Stimulated activated naive B cell treated with anti-CD40 and anti-IgM and Interleukin-4, amounts not matched to agents 10 μg/mL and 1 μg/mL and 100 μg/mL, for 72 hours (primary cell): ENCODE measurements at regions not wholly inside any gene's neighbourhood (a gene's known extent, or its start where the extent isn't known, plus 50 kb on each side); places are given as distances from the start of the nearest gene placed in this dataset.

Experiments used
- ATAC-seq, 2 donors: fragments of 150-1000 bp; cut with Tn5 transposase; replicated peaks; 2 replicates each; pipeline ENCODE4 v1.10.0; 2021; ENCODE audit warnings: moderate library complexity in 1 of 2
- DNase-seq: peaks from one replicate; pipeline ENCODE4 v3.0.0; 2021
- H3K27ac Mint-ChIP-seq: one replicate; pipeline ENCODE4 v1.8.0; 2022; ENCODE audit warnings: mild to moderate bottlenecking, mixed read lengths
- H3K27me3 Mint-ChIP-seq, 2 donors: one replicate each; pipeline ENCODE4 v1.8.0; 2022; ENCODE audit warnings: mixed read lengths in 2 of 2
- H3K36me3 Mint-ChIP-seq, 2 donors: one replicate each; pipeline ENCODE4 v1.8.0; 2022; ENCODE audit warnings: mixed read lengths in 2 of 2, mild to moderate bottlenecking in 1 of 2
- H3K4me1 Mint-ChIP-seq, 2 donors: one replicate each; pipeline ENCODE4 v1.8.0; 2022; ENCODE audit warnings: mixed read lengths in 2 of 2, mild to moderate bottlenecking in 1 of 2
- H3K4me3 Mint-ChIP-seq, 2 donors: one replicate each; pipeline ENCODE4 v1.8.0; 2022; ENCODE audit warnings: mild to moderate bottlenecking in 2 of 2, mixed read lengths in 2 of 2, moderate library complexity in 1 of 2
- H3K9me3 Mint-ChIP-seq, 2 donors: one replicate each; pipeline ENCODE4 v1.8.0; 2022; ENCODE audit warnings: mixed read lengths in 2 of 2, mild to moderate bottlenecking in 1 of 2

DNA sequence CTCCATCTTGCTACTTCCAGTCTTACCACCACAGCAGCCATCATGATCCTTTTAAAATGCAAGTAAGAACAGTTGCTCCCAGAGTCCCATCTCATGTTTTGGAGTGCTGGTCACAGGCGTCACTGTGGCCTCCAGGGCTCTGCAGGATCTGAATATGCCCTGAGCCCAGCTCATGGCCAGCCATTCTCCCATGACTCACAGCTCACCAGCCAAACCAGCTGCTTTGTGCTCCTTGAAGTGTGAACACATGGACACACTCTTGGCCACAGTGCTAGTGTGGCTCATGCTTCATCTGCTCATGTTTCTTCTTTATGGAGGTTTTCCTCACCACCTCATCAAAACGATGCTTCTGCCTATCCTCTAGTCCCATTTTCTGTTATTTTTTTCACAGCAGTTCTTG lies 466.5 kb downstream of the UQCRFS1 start:
- H3K27me3 Mint-ChIP-seq, result peaks cover 7 to 22% of the 10 kb centered on the region in 2 donors
- H3K4me1 Mint-ChIP-seq, result peaks cover 0 to 11% of the 10 kb centered on the region in 2 donors
- DNase-seq (no peak), ATAC-seq (no peak)
- no peaks in the 10 kb centered on the region for H3K36me3 Mint-ChIP-seq
- no peak overlapping the region for H3K4me3 Mint-ChIP-seq
- no peak overlapping the region for H3K27ac Mint-ChIP-seq
- H3K9me3 Mint-ChIP-seq, result peaks cover 11 to 15% of the 10 kb centered on the region in 2 donors

GRCh38 chr19:28744943-28745342 lies 468.0 kb downstream of the UQCRFS1 start:
- Mint-ChIP-seq H3K9me3 (peaks cover 6 to 10% of the 10 kb centered on the region in 2 donors), H3K27ac (no peak overlapping the region), H3K4me3 (no peak overlapping the region), H3K4me1 (peaks cover 0 to 4% of the 10 kb centered on the region in 2 donors), H3K27me3 (peaks cover 7 to 22% of the 10 kb centered on the region in 2 donors), H3K36me3 (no peaks in the 10 kb centered on the region)
- ATAC-seq, result no peak
- no peak for DNase-seq

DNA sequence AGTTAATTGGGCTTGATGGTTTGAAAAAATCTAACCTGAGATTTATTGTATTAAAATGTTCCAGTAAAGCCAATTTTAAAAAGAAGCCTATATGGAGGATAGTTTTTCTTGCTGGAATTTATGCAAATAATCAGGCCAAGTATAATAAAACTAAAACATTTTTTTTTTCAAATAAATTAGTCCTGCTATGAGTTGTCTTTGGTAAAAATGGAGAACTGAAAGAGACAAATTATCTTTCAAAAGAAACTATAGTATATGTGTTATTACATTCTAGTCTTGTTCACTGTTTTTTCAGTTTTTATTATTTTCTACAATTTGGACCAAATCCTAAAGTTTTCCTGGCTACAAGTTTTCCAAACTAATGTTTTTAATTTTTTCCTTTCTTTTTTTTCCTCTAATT lies 468.9 kb downstream of the UQCRFS1 start:
- peak; percentile 58 to 70 for ATAC-seq
- Mint-ChIP-seq H3K4me3 (no peak overlapping the region), H3K4me1 (peaks cover 0 to 4% of the 10 kb centered on the region in 2 donors), H3K9me3 (peaks cover 1 to 6% of the 10 kb centered on the region in 2 donors), H3K27ac (no peak overlapping the region), H3K36me3 (no peaks in the 10 kb centered on the region), H3K27me3 (peaks cover 10 to 22% of the 10 kb centered on the region in 2 donors)
- no peak for DNase-seq

GRCh38 chr19:28737021-28737895 lies 475.7 kb downstream of the UQCRFS1 start:
- H3K4me3 Mint-ChIP-seq, result no peak overlapping the region
- no peaks in the 10 kb centered on the region for H3K36me3 Mint-ChIP-seq

GRCh38 chr19:28736528-28736927 lies 476.4 kb downstream of the UQCRFS1 start:
- no peak overlapping the region for H3K4me3 Mint-ChIP-seq
- H3K27me3 Mint-ChIP-seq, result peaks cover 4 to 27% of the 10 kb centered on the region in 2 donors
- DNase-seq, result no peak
- H3K36me3 Mint-ChIP-seq, result no peaks in the 10 kb centered on the region
- peaks cover 3 to 6% of the 10 kb centered on the region in 2 donors for H3K4me1 Mint-ChIP-seq
- no peak overlapping the region for H3K27ac Mint-ChIP-seq
- peaks cover 0 to 3% of the 10 kb centered on the region in 2 donors for H3K9me3 Mint-ChIP-seq
- no peak for ATAC-seq

More at GRCh38 chr19:28737021-28737895, 475.7 kb downstream of the UQCRFS1 start:
- H3K4me1 Mint-ChIP-seq, result peaks cover 3 to 6% of the 10 kb centered on the region in 2 donors
- H3K9me3 Mint-ChIP-seq, result peaks cover 0 to 1% of the 10 kb centered on the region in 2 donors
- DNase-seq (no peak), ATAC-seq (peak; percentile 76 to 78)
- no peak overlapping the region for H3K27ac Mint-ChIP-seq
- peaks cover 4 to 27% of the 10 kb centered on the region in 2 donors for H3K27me3 Mint-ChIP-seq

GRCh38 chr19:28731577-28731976 lies 481.4 kb downstream of the UQCRFS1 start:
- peaks cover 0 to 3% of the 10 kb centered on the region in 2 donors for H3K9me3 Mint-ChIP-seq
- peaks cover 24 to 63% of the 10 kb centered on the region in 2 donors for H3K27me3 Mint-ChIP-seq
- DNase-seq, result no peak
- peaks cover 0 to 6% of the 10 kb centered on the region in 2 donors for H3K4me1 Mint-ChIP-seq
- H3K4me3 Mint-ChIP-seq, result no peak overlapping the region
- no peaks in the 10 kb centered on the region for H3K36me3 Mint-ChIP-seq
- no peak overlapping the region for H3K27ac Mint-ChIP-seq
- ATAC-seq, result no peak

DNA sequence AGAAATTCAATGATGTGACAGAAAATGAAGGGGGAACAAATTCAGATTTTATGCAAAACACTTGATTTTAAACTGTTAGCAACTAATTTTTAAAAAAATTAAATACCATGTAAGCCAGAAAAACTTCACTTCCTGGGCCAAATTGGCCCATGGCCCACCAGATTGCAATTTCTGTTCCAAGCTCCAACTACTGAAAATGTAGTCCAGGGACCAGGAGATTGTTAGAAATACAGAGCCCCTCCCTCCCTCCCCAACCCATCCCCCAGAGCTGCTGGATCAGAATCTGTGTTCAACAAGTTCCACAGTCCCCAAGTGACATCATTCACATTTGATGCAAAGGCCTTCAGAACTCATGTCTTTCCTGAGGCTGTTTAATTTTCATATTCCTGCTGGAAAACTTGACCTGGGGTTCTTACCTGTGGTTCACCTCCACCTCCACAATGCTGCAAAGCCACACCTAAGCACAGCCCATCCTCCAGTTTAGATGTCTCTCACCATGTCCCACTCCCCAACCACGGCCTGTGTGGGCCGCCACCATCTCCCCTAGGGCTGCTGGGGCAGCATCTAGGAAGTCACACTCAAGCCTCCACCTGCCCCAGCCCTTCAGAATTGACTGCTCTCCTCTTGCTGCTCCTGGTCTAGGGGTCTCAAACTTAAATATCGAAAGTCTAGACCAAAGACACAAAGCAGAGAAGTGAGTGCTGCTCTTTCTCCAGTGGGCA lies 482.0 kb downstream of the UQCRFS1 start:
- ATAC-seq (no peak), DNase-seq (no peak)
- H3K27ac Mint-ChIP-seq, result no peak overlapping the region
- H3K9me3 Mint-ChIP-seq, result peaks cover 0 to 3% of the 10 kb centered on the region in 2 donors
- H3K4me1 Mint-ChIP-seq, result peaks cover 0 to 7% of the 10 kb centered on the region in 2 donors
- H3K36me3 Mint-ChIP-seq, result no peaks in the 10 kb centered on the region
- no peak overlapping the region for H3K4me3 Mint-ChIP-seq
- H3K27me3 Mint-ChIP-seq, result peaks cover 27 to 63% of the 10 kb centered on the region in 2 donors

DNA sequence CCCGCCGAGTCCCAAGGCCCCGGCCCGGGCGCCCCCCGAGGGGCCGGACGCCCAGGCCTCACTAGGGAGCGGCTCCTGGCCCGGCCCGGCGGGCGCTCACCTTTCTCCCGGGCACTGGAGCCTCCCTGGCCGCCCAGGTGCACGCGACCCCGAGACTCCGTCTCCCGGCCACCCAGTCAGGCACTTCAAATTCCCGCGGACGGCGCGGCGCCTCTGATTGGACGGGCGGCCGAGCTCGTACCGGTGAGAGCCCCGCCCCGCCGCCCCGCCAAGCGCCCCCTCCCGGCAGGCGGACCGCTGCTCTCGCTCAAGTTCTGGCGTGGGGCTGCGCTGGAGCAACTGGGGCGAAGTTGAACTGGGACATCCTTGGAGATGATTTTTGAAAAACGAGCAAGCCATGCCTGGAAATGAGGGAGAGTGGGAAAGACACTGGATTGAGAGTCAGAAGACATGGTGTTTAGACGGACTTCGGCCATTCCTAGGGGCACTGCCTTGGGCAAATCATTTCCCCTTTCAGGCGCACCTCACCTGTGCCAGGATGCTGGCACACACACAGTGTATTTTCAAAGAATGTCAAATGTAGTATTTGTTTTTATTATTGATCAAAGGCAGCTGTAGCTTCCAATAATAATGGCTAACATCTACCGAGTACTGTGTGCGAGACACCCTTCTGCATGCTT lies 485.3 kb downstream of the UQCRFS1 start:
- Mint-ChIP-seq H3K4me1 (peaks cover 0 to 7% of the 10 kb centered on the region in 2 donors), H3K36me3 (no peaks in the 10 kb centered on the region), H3K4me3 (peak overlapping the region in 1 of 2 donors; percentile 10), H3K27me3 (peaks cover 33 to 67% of the 10 kb centered on the region in 2 donors), H3K9me3 (peaks cover 0 to 3% of the 10 kb centered on the region in 2 donors), H3K27ac (no peak overlapping the region)
- DNase-seq (no peak), ATAC-seq (peak in 1 of 2 donors; percentile 44)

DNA sequence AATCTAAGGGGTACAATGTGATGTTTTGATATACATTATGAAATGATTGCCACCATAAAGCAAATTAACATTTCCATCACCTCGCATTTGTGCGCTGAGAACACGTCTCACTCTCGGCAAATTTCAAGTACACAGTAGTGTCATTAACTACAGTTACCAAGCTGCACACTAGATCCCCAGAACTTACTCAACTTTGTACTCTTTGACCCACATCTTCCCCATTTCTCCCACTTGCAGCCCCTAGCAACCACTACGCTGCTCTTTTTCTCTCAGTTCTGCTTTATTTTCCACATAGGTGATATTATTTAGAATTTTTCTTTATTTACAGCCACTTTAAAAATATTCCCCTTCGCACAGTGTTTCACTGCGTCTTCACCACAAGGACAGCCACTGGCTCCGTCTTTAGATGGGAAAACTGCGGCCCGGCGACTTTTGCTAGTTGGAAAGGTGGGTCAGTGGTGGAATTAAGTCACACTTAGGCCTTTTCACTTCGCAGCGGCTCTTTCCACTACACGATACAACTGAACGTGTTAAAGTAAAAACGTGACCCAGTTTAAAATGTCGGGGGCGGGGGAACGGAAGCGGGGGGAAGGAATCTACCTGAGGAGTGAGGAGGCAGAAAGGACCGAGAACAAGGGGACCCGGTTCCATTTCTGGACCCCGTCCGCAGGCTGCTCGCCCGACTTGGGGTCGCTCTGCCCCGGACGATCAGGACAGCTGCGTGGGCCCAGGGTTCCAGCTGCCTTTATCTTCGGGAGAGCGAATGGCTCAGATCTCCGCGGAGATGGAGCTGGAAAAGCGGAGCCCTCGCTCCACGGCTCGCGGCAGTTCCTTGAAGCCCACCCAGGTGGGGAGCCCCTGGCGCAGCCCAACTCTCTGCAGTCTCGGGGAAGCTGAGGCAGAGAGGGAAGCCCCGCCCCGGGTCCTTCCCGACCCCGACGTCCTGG lies 486.1 kb downstream of the UQCRFS1 start:
- H3K27me3 Mint-ChIP-seq, result peaks cover 33 to 65% of the 10 kb centered on the region in 2 donors
- ATAC-seq (peak; percentile 74 to 91), DNase-seq (no peak)
- H3K4me3 Mint-ChIP-seq, result peak overlapping the region in 1 of 2 donors; percentile 45
- peaks cover 0 to 7% of the 10 kb centered on the region in 2 donors for H3K4me1 Mint-ChIP-seq
- H3K27ac Mint-ChIP-seq, result no peak overlapping the region
- peaks cover 0 to 2% of the 10 kb centered on the region in 2 donors for H3K9me3 Mint-ChIP-seq
- H3K36me3 Mint-ChIP-seq, result no peaks in the 10 kb centered on the region

DNA sequence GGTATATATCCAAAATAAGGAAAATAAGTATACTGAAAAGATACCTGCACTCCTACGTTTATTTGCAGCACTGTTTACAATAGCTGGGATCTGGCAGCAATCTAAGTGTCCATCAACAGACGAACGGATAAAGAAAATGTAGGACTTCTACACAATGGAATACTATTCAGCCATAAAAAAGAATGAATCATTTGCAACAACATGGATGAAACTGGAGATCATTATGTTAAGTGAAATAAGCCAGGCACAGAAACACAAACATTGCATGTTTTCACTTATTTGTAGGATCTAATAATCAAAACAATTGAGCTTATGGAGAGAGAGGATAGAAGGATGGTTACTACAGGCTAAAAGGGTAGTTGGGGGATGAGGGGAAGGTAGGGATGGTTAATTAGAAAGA lies 494.0 kb downstream of the UQCRFS1 start:
- Mint-ChIP-seq H3K9me3 (peaks cover 0 to 2% of the 10 kb centered on the region in 2 donors), H3K36me3 (no peaks in the 10 kb centered on the region), H3K4me1 (no peaks in the 10 kb centered on the region), H3K27ac (no peak overlapping the region), H3K27me3 (peaks cover 4 to 29% of the 10 kb centered on the region in 2 donors), H3K4me3 (no peak overlapping the region)
- no peak for DNase-seq
- ATAC-seq, result no peak

- Mint-ChIP-seq H3K27me3 (peaks cover 0 to 21% of the 10 kb centered on the region in 2 donors), H3K4me1 (no peaks in the 10 kb centered on the region), H3K27ac (no peak overlapping the region), H3K36me3 (no peaks in the 10 kb centered on the region), H3K4me3 (no peak overlapping the region), H3K9me3 (peaks cover 0 to 2% of the 10 kb centered on the region in 2 donors)
- DNase-seq (no peak), ATAC-seq (no peak)
Observed at GRCh38 chr19:28715157-28715556, 497.8 kb downstream of the UQCRFS1 start.

DNA sequence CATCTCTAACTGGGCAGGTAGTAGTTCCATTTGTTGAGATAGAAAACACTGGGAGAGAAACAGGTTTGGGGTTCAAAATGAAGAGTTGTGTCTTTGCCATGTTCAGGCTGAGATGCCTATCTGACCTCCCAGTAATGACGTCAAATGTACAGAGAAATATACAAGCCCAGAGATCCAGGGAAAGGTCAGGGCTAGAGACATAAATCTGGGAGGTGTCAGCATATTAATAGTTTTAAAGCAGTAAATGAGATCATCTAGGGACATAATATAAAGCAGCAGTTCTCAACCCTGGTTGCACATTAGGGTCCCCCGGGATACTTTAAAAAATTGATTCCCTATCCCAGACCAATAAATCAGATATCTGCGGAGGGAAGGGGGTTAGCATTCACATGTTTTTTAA lies 501.5 kb downstream of the UQCRFS1 start:
- no peaks in the 10 kb centered on the region for H3K36me3 Mint-ChIP-seq
- DNase-seq, result no peak
- no peaks in the 10 kb centered on the region for H3K9me3 Mint-ChIP-seq
- peaks cover 0 to 21% of the 10 kb centered on the region in 2 donors for H3K27me3 Mint-ChIP-seq
- no peak overlapping the region for H3K4me3 Mint-ChIP-seq
- H3K27ac Mint-ChIP-seq, result no peak overlapping the region
- ATAC-seq, result no peak
- H3K4me1 Mint-ChIP-seq, result no peaks in the 10 kb centered on the region

DNA sequence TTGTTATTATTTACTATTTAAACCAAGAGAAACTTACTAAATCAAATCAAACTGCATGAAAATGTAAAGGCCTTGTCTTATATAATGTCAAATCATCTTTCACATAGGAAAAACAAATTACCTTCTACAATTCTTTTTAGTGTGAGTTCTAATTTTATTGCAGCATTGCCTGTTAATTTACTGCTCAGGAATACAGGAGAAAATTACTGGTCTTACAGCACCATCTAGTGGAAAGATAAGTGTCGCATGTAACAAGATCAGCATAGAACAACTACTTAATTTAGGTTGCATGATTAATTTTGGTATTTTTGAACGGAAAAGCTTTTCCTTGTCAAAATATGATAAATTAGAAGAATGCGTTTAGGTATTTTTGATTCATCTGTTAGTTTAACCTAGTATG lies 502.7 kb downstream of the UQCRFS1 start:
- no peak overlapping the region for H3K4me3 Mint-ChIP-seq
- H3K36me3 Mint-ChIP-seq, result no peaks in the 10 kb centered on the region
- peaks cover 0 to 10% of the 10 kb centered on the region in 2 donors for H3K27me3 Mint-ChIP-seq
- H3K4me1 Mint-ChIP-seq, result no peaks in the 10 kb centered on the region
- ATAC-seq (peak; percentile 62 to 69), DNase-seq (no peak)
- H3K9me3 Mint-ChIP-seq, result no peaks in the 10 kb centered on the region
- no peak overlapping the region for H3K27ac Mint-ChIP-seq
